ENCODE measurements at regions not wholly inside any gene's neighbourhood (a gene's known extent, or its start where the extent isn't known, plus 50 kb on each side); places are given as distances from the start of the nearest gene placed in this dataset.

DNA sequence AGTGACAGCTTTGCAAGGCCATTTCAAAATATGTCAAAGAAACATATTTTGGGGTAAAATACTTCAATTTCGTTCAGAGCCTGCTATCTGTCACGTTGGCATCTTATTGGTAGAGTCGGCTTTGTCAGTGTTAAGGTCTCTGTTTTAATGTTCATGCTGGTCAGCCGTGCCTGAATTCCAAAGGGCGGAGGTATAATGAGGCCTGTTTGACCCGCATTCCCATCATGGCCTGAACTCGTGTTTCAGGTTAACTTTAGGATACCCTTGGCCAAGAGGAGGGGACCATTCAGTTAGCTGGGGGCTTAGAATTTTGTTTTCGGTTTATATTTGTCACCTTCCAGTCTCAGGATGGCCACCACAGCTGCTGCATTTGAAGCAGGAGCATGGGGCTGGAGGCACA, 236.4 kb downstream of the NFATC2 start:
- H3K4me3 ChIP-seq (ENCODE audit: low read depth, low read length) = no peak overlapping the region
- TF ChIP-seq, protein P1, sequence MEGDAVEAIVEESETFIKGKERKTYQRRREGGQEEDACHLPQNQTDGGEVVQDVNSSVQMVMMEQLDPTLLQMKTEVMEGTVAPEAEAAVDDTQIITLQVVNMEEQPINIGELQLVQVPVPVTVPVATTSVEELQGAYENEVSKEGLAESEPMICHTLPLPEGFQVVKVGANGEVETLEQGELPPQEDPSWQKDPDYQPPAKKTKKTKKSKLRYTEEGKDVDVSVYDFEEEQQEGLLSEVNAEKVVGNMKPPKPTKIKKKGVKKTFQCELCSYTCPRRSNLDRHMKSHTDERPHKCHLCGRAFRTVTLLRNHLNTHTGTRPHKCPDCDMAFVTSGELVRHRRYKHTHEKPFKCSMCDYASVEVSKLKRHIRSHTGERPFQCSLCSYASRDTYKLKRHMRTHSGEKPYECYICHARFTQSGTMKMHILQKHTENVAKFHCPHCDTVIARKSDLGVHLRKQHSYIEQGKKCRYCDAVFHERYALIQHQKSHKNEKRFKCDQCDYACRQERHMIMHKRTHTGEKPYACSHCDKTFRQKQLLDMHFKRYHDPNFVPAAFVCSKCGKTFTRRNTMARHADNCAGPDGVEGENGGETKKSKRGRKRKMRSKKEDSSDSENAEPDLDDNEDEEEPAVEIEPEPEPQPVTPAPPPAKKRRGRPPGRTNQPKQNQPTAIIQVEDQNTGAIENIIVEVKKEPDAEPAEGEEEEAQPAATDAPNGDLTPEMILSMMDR (conservative IDR thresholded peaks at IDR 0.05; ENCODE audit: low read depth, low read length) = no peak
- no peak for DNase-seq (ENCODE audit: low read depth)

DNA sequence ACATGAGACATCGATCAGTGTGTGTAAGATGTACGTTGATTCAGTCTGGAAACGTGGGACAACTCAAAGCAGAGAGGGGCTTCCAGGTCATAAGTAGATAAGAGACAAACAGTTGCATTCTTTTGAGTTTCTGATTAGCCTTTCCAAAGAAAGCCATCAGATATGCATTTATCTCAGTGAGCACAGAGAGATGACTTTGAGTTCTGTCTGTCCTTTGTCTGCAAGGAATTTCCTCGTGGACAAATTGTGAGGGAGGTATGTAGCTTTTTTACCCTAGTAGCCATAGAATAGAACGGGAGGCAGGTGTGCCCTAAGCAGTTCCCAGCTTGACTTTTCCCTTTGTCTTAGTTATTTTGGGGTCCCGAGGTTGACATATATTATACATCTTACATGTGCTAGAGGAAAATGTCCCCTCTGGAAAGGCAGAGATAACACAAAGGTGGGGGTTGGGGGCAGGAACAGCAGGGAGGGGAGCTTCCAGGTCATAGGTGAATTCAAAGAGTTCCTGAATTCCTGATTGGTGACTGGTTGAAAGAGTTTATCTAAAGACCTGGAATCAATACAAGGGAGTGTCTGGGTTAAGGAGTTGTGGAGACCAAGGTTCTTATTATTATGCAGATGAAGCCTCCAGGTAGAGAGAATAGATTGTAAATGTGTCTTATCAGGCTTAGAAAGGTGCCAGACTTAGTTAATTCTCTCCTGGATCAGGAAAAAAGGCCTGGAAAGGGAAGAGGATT, 237.0 kb downstream of the NFATC2 start:
- no peak overlapping the region for H3K4me3 ChIP-seq (ENCODE audit: low read depth, low read length)
- TF ChIP-seq, protein P1 (conservative IDR thresholded peaks at IDR 0.05; ENCODE audit: low read depth, low read length) = no peak
- no peak for DNase-seq (ENCODE audit: low read depth)

DNA sequence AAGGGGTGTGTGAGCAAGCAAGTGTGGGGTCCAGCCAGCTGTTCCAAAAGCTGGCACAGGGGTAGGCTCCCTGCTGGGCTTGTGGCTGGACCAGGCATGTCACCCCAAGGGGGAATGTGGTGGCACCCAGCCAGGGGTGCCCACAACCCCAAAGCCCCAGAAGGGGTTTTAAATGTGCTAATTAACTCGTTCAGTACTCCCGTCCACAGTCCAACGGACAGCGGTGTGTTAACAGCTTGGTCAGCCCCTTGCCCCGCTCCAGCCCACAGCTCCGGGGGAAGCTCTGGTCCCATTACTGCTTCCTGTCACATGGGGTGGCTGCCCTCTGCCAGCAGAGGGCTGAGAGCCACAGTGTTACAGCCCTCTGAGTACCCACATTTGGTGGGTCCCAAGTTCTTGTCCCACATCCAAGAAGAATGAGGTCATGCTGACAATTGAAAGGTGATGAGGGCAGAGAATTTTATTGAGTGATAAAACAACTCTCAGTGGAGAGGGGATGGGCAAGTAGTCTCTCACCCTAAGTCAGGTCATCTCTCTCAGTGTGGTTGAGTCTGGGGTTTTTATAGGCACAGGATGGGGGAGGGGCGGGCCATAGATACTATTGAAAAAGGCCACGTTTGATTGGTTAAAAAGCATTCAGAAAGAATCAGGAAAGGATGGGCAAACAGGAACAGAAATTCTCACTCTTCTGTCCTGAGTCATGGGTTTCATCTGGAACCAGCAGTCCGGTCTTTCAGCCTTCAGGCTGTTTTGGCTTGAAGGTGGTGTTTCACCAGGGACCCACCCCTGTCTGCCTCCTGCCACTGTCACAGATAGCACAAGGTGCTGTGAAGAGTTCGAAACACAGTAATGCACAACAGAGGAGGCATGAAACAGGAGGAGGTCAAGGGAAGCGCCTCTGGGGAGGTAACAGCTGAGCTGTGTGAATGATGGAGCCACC, 238.5 kb downstream of the NFATC2 start:
- no peak overlapping the region for H3K4me3 ChIP-seq (ENCODE audit: low read depth, low read length)
- TF ChIP-seq, protein P1 (conservative IDR thresholded peaks at IDR 0.05; ENCODE audit: low read depth, low read length) = no peak
- no peak for DNase-seq (ENCODE audit: low read depth)

DNA sequence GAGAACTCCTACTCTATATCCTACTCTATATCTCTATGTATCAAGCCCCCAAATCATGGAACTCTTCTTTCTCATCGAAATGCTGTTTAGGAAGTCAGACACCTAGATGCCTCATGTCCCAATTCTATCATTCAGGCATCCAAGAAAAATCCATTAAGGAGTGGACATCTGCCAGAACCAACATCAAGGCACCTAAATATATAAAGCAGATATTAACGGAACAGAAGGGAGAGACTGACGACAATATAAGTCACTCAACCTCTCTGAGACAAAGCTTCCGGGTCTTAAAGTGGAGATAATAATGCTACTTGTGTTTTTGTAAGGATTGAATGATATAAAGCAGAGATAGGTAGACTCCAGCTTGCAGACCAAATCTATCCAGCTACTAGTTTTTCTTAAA, 241.5 kb downstream of the NFATC2 start:
- TF ChIP-seq, protein P1 (conservative IDR thresholded peaks at IDR 0.05; ENCODE audit: low read depth, low read length) = no peak
- no peak overlapping the region for H3K4me3 ChIP-seq (ENCODE audit: low read depth, low read length)
- no peak for DNase-seq (ENCODE audit: low read depth)

DNA sequence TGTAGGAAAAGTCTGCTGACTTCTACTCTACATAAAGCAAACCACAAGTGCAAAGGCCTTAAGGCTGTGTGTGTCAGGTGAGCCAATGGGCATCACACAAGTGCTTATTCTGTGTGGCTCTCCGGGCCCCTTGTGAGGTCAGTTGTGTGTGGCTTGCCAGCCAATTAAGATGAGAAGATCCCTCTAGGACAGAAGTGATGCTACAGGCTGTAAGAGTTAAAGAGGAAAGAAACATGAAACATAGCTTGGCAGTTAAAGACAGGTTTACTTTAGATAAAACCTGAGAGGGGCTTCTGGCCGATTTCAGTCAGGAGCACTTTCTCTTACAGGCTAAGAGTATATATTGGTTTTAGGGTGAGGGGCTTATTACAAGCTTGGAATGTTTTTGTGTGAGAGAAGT, 242.4 kb downstream of the NFATC2 start:
- TF ChIP-seq, protein P1 (conservative IDR thresholded peaks at IDR 0.05; ENCODE audit: low read depth, low read length) = no peak
- DNase-seq (ENCODE audit: low read depth) = no peak
- no peak overlapping the region for H3K4me3 ChIP-seq (ENCODE audit: low read depth, low read length)

DNA sequence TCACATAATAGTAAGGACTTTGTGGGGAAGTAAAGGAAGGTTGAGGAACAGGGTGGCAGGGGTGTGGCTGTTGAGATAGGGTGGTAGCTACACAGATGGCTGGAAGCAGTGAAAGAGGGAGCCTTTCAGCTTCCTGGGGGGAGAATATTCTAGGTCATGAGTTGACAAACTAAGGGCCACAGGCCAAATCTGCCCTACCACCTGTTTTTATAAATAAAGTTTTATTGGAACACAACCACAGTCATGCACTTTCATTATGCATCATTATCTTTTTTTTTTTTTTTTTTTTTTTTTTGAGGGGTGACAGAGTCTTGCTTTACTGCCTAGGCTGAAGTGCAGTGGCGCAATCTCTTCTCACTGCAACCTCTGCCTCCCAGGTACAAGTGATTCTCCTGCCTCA, 243.1 kb downstream of the NFATC2 start:
- TF ChIP-seq, protein P1 (conservative IDR thresholded peaks at IDR 0.05; ENCODE audit: low read depth, low read length) = no peak
- no peak overlapping the region for H3K4me3 ChIP-seq (ENCODE audit: low read depth, low read length)

More for the DNA sequence above, 243.1 kb downstream of the NFATC2 start:
- no peak for DNase-seq (ENCODE audit: low read depth)

Data from epithelial cell of proximal tubule (primary cell).